Epithelial cell of prostate (primary cell): ENCODE measurements at regions not wholly inside any gene's neighbourhood (a gene's known extent, or its start where the extent isn't known, plus 50 kb on each side); places are given as distances from the start of the nearest gene placed in this dataset.
"Not testable (repeated sequence)": the region's sequence is repeated elsewhere in the genome, so short reads cannot be mapped to it uniquely, and the experiment has no call there.

ENCODE experiments used
- DNase-seq: peaks from one replicate; pipeline ENCODE4 v3.0.0-alpha.2; 2011; ENCODE audit warnings: low read depth, low spot score
- H3K27ac ChIP-seq: fragments of 450-650 bp; 2 replicates; pipeline ENCODE4 v1.5.1; 2017; ENCODE audit warnings: mild to moderate bottlenecking

GRCh38 chr11:38766796-38767195 lies 2168.8 kb upstream of the RAG2 start:
- no peak overlapping the region for H3K27ac ChIP-seq
- no peak for DNase-seq

GRCh38 chr11:38759394-38759793 lies 2161.4 kb upstream of the RAG2 start:
- H3K27ac ChIP-seq, result no peak overlapping the region
- no peak for DNase-seq

- DNase-seq, result no peak
- no peak overlapping the region for H3K27ac ChIP-seq
Measured at GRCh38 chr11:38756537-38756936, 2158.5 kb upstream of the RAG2 start.

DNA sequence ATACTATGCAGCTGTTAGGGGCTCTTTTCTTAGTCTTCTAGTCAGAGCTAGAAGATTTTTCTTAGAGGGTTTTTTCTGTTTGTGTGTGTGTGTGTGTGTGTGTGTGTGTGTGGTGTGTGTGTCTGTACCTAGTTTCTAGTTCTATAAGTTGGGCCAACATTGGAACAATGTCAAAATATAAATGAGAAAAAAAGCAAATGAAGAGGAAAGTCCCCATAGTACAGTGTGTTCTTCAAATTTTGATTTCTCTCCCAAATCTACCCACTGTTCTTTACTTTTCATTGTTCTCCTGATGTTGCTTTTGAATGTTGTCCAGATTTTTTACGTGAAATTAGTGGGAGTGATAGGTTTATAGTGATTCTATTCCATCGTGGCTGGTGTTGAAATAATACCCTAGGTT lies 2153.4 kb upstream of the RAG2 start:
- H3K27ac ChIP-seq, result no peak overlapping the region
- DNase-seq, result no peak

- not testable (repeated sequence) for H3K27ac ChIP-seq, DNase-seq
Measured at GRCh38 chr11:38746516-38746915, 2148.5 kb upstream of the RAG2 start.

DNA sequence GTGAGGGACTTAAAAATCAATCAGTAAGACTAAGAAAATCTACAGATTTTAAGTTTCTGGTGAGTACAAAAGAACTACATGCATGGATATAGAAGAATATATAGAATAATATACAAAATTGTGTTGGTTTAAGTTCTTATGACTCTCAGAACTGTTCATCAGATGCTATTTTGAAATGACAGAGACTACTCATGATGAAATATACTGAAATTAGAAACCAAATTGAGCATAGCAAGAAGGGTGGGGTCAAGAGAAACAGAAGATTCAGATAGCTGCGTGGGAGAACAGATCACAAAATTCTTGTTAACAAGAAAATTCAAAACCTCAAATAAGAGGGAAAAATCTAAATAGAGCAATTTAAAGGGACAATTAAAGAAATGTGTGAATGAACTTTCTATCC lies 2125.3 kb upstream of the RAG2 start:
- H3K27ac ChIP-seq, result no peak overlapping the region
- DNase-seq, result no peak

GRCh38 chr11:38721586-38722315 lies 2123.7 kb upstream of the RAG2 start:
- H3K27ac ChIP-seq, result no peak overlapping the region

DNA sequence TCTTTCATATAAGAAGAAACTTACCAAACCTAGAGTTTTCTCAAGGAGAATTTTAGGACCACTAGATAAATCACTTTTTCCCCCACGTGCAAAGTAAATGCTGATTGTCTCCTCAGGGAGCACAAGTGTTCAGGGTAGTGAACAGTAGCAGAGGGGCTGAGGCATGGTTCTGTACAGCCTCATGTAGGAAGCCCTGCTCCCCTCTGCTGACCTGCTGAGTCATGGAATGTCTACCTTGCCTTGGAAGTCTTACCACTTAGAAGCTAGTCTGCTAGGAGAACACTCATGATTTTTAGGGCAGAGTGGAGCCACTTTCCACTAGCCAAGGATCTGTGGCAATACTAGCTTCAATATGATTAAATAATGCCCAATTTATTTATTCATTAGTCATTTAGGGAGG lies 2120.6 kb upstream of the RAG2 start:
- H3K27ac ChIP-seq, result no peak overlapping the region
- DNase-seq, result no peak

More at GRCh38 chr11:38721586-38722315, 2123.7 kb upstream of the RAG2 start:
- DNase-seq, result no peak

GRCh38 chr11:38718049-38718448 lies 2120.0 kb upstream of the RAG2 start:
- no peak for DNase-seq
- H3K27ac ChIP-seq, result no peak overlapping the region

- H3K27ac ChIP-seq, result no peak overlapping the region
- no peak for DNase-seq
Measured at GRCh38 chr11:38711110-38711509, 2113.1 kb upstream of the RAG2 start.

DNA sequence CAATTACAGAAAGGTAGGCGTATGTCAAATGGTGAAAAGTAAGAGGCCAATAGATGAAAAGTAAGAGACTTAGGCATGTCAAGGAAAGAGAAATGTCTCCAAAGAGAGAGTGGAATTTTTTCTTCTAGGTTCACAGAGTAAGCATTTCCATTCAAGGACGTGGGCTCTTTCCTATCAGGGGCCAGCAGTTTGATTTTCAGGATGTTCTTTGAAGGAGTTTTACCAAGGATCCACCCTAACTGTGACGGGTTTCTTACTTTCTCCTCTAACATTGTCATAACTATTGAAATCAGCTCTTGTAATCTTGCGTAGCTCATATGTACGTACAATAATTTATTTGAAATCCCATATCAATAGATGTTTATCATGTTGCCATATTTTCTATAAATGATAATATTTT lies 2112.2 kb upstream of the RAG2 start:
- DNase-seq, result no peak
- no peak overlapping the region for H3K27ac ChIP-seq

DNA sequence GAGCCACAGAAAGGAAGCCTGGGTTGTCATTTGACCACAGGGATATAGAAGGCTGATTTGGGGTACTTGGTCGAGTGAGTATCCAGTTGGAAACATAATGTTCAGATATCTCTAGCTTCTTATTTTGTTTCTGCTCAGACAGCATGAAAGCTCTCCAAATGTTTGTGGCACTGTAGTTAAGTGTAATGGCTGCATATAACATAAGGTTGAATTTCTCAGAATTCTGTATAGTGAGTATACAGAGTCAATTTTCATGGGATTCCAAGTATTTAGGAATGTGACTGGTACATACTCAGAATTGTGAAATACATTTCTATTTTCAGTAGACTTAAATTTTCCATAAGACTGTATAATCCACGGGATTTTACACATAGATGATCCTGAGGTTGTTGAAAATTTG lies 2102.1 kb upstream of the RAG2 start:
- no peak for DNase-seq
- no peak overlapping the region for H3K27ac ChIP-seq

- no peak overlapping the region for H3K27ac ChIP-seq
- DNase-seq, result no peak
Measured at GRCh38 chr11:38693306-38693705, 2095.3 kb upstream of the RAG2 start.

GRCh38 chr11:38690211-38690610 lies 2092.2 kb upstream of the RAG2 start:
- not testable (repeated sequence) for DNase-seq

DNA sequence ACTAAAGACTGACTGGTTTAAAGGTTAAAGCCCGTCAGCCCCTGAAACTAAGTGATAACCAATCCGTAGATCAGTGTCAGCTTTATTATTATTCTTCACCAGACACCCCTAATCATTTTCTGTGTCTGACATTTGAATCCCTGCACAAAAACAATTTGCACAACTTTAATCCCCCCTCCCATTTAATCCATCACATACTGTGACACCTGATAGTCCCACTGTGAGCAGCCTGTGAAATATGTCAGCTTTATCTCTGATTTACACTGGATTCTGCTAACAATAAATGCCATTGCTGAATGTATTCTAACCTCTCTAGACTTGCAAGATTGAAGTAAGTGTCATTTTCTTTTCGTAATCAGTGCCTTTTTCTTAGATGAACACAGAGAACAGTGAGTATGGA lies 2089.0 kb upstream of the RAG2 start:
- H3K27ac ChIP-seq, result no peak overlapping the region
- DNase-seq, result no peak

More at GRCh38 chr11:38690211-38690610, 2092.2 kb upstream of the RAG2 start:
- H3K27ac ChIP-seq, result not testable (repeated sequence)

DNA sequence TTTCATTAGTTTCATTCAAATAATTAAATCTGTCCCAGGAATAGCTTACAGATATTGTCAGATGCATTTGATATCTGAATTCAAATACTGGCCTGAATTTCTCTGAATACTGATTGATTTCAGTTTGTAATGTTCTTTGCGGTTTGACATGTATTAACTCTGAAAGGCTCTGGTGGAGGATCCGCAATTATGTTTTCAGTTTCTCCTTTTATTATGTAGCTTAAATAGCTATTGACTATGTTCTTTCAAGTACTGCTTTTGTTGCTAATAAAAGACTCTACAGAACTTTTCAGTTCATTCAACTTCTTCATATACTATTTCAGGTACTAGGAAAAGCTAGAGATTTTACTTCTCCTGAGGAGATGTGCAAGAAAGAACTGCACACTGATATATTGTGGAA lies 2085.4 kb upstream of the RAG2 start:
- no peak for DNase-seq
- no peak overlapping the region for H3K27ac ChIP-seq

- no peak overlapping the region for H3K27ac ChIP-seq
- DNase-seq, result no peak
Measured at GRCh38 chr11:38680746-38681145, 2082.7 kb upstream of the RAG2 start.

DNA sequence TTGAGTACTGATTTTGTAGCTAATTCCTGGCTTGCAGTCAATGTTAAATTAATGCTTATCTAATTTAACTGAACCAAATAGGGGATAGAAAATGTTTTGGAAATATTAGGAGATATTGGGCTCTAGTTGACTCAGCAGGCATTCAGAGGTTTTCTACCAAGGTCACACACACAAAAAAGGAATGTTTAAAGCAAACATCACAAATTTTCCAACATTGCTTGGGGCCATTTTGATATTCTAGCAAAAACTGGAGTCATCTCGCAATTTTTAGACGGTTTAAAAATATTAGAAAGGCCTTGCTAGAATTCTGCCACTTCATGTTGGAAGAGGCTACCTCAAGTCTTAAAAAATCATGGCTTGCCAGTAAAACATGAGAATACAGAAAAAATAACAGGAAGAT lies 2082.1 kb upstream of the RAG2 start:
- DNase-seq, result no peak
- H3K27ac ChIP-seq, result no peak overlapping the region

- no peak overlapping the region for H3K27ac ChIP-seq
- DNase-seq, result no peak
Measured at GRCh38 chr11:38672445-38672844, 2074.4 kb upstream of the RAG2 start.

- DNase-seq, result no peak
Measured at GRCh38 chr11:38667359-38667758, 2069.3 kb upstream of the RAG2 start.

GRCh38 chr11:38648604-38649003 lies 2050.6 kb upstream of the RAG2 start:
- H3K27ac ChIP-seq, result no peak overlapping the region
- DNase-seq, result no peak

More at GRCh38 chr11:38667359-38667758, 2069.3 kb upstream of the RAG2 start:
- H3K27ac ChIP-seq, result no peak overlapping the region

DNA sequence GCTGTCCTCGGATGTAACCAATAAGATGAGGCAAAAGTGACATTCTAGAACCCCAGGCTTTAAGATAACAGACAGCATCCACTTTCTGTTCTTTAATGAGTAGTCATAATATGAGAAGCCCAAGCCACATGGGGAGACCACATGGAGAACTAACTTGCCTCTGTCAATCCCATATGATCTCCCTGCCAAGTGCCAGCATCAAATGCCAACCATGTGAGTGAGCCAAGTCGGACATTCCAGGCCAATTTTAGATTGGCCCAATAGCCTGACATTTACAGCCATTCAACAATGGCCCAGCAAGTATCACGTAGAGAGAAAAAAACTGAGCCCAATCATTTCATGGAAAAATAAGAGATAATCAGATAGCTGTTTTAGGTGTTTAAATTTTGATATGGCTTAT lies 2048.3 kb upstream of the RAG2 start:
- no peak for DNase-seq

More for the DNA sequence above, 2048.3 kb upstream of the RAG2 start:
- no peak overlapping the region for H3K27ac ChIP-seq
